ENCODE measurements at regions not wholly inside any gene's neighbourhood (a gene's known extent, or its start where the extent isn't known, plus 50 kb on each side); places are given as distances from the start of the nearest gene placed in this dataset.
"Not testable (repeated sequence)": the region's sequence is repeated elsewhere in the genome, so short reads cannot be mapped to it uniquely, and the experiment has no call there.

DNA sequence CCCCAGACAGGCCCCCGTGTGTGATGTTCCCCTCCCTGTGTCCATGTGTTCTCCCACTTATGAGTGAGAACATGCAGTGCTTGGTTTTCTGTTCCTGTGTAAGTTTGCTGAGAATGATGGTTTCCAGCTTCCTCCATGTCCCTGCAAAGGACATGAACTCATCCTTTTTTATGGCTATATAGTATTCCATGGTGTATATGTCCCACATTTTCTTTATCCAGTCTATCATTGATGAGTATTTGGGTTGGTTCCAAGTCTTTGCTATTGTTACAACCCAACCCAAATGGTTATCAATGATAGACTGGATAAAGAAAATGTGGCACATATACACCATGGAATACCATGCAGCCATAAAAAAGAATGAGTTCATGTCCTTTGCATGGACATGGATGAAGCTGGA lies 184.5 kb downstream of the PDCD6IP start:
- H3K27ac ChIP-seq (ENCODE audit: control insufficient read depth, insufficient read depth); POLR2A ChIA-PET; ATAC-seq; H3K9ac ChIP-seq (ENCODE audit: control insufficient read depth, insufficient read depth, low read length); RAD21 ChIA-PET (ENCODE audit: unreplicated experiment); H3K9me3 ChIP-seq (replicated peaks; ENCODE audit: control insufficient read depth, insufficient read depth, low read length); FAIRE-seq; SMC1A ChIA-PET (ENCODE audit: uncharacterized antibody, unreplicated experiment); H3K4me1 ChIP-seq (ENCODE audit: control insufficient read depth, insufficient read depth, low read length); H3K79me2 ChIP-seq (ENCODE audit: control insufficient read depth, insufficient read depth, low read length); H3K27me3 ChIP-seq (replicated peaks in 1 of 2; ENCODE audit: control insufficient read depth in 2 of 2, insufficient read depth in 2 of 2, low read length in 1 of 2); CTCF ChIA-PET; H3K4me2 ChIP-seq (ENCODE audit: control insufficient read depth, insufficient read depth); H3K36me3 ChIP-seq (ENCODE audit: control insufficient read depth in 2 of 2, insufficient read depth in 2 of 2, low read length in 1 of 2); intact Hi-C loops (cut with micrococcal nuclease; ENCODE audit: unreplicated experiment); H2AFZ ChIP-seq (ENCODE audit: control insufficient read depth, low read depth, low read length); H3K4me3 ChIP-seq; DNase-seq (ENCODE audit: low read depth, low spot score); H4K20me1 ChIP-seq (ENCODE audit: control insufficient read depth, insufficient read depth); BruUV-seq (replicated peaks): not testable (repeated sequence)
- in situ Hi-C loops (cut with MboI): loop anchor here (25.0 kb wide), 1 partner anchor 704 kb away; no protein-coding TSS in a partner anchor
- no CpG with 5 or more reads among the region's 1 CpG for WGBS (ENCODE audit: insufficient coverage, insufficient replicate concordance, low lambda C conversion rate, missing lambda C conversion rate)

DNA sequence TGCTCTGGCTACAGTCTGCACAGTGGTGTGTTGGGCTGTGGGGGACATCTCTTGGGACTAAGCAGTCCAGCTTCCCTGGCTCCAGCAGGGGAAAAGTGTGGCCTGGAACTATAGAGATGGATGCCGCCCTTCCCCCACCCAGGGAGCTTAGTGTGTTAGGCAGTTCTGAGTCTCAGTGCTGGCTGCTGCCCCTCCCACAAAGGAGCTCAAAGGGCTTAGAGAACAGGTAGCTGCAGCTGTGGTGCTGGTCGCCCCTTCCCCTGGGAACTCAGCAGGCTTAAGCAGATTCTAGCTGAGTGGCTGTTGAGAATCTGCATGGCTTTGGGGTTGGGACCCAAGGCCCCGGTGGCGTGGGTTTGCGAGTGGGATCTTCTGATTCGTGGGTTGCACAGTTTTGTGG lies 190.8 kb downstream of the PDCD6IP start:
- H3K27me3 ChIP-seq (replicated peaks in 1 of 2; ENCODE audit: control insufficient read depth in 2 of 2, insufficient read depth in 2 of 2, low read length in 1 of 2): no peaks in the 10 kb centered on the region
- H3K4me2 ChIP-seq (ENCODE audit: control insufficient read depth, insufficient read depth): no peak overlapping the region
- no peak for ATAC-seq
- ChIA-PET POLR2A (no interaction called here), SMC1A (ENCODE audit: uncharacterized antibody, unreplicated experiment) (no interaction called here), CTCF (no interaction called here), RAD21 (ENCODE audit: unreplicated experiment) (no interaction called here)
- H2AFZ ChIP-seq (ENCODE audit: control insufficient read depth, low read depth, low read length): no peak overlapping the region
- no peak for DNase-seq (ENCODE audit: low read depth, low spot score)
- no peaks in the 10 kb centered on the region for H3K4me1 ChIP-seq (ENCODE audit: control insufficient read depth, insufficient read depth, low read length)
- H3K79me2 ChIP-seq (ENCODE audit: control insufficient read depth, insufficient read depth, low read length): no peaks in the 10 kb centered on the region
- BruUV-seq (replicated peaks): no TSS peak
- H3K4me3 ChIP-seq: no peak overlapping the region
- no peaks in the 10 kb centered on the region; the same call in 2 of the 3 replicates for H3K9me3 ChIP-seq (replicated peaks; ENCODE audit: control insufficient read depth, insufficient read depth, low read length)
- FAIRE-seq: no peak
- 0% methylated on average over 2 of the region's 6 CpGs for WGBS (ENCODE audit: insufficient coverage, insufficient replicate concordance, low lambda C conversion rate, missing lambda C conversion rate)
- in situ Hi-C loops (cut with MboI): loop anchor here (25.0 kb wide), 1 partner anchor 698 kb away; no protein-coding TSS in a partner anchor
- no peaks in the 10 kb centered on the region for H4K20me1 ChIP-seq (ENCODE audit: control insufficient read depth, insufficient read depth)
- H3K36me3 ChIP-seq (ENCODE audit: control insufficient read depth in 2 of 2, insufficient read depth in 2 of 2, low read length in 1 of 2): no peaks in the 10 kb centered on the region
- intact Hi-C loops (cut with micrococcal nuclease; ENCODE audit: unreplicated experiment): no loop called here
- no peak overlapping the region for H3K9ac ChIP-seq (ENCODE audit: control insufficient read depth, insufficient read depth, low read length)
- H3K27ac ChIP-seq (ENCODE audit: control insufficient read depth, insufficient read depth): no peak overlapping the region
- TF ChIP-seq ZNF274 (IDR thresholded peaks at IDR 0.05; ENCODE audit: insufficient read depth, insufficient read length) (no peak), ESRRA (IDR thresholded peaks at IDR 0.05; ENCODE audit: low read length) (no peak), MYB (IDR thresholded peaks at IDR 0.05; ENCODE audit: borderline replicate concordance, low read depth, low read length) (no peak), SMC3 (IDR thresholded peaks at IDR 0.05; ENCODE audit: borderline replicate concordance, low read length) (no peak), MTA3 (IDR thresholded peaks at IDR 0.05; ENCODE audit: borderline replicate concordance, low read length) (no peak), JUND (IDR thresholded peaks at IDR 0.05; ENCODE audit: low read depth, low read length) (no peak), RAD51 (IDR thresholded peaks at IDR 0.05) (no peak), BMI1 (IDR thresholded peaks at IDR 0.05; ENCODE audit: borderline replicate concordance) (no peak), BCL11A (IDR thresholded peaks at IDR 0.05; ENCODE audit: low read depth, low read length) (no peak), HDGF (IDR thresholded peaks at IDR 0.05) (no peak), TCF7 (IDR thresholded peaks at IDR 0.05; ENCODE audit: borderline replicate concordance) (no peak), SIX5 (IDR thresholded peaks at IDR 0.05; ENCODE audit: low read depth, low read length, severe bottlenecking) (no peak), NR2C1 (IDR thresholded peaks at IDR 0.05) (no peak)
- TF ChIP-seq, protein P1, sequence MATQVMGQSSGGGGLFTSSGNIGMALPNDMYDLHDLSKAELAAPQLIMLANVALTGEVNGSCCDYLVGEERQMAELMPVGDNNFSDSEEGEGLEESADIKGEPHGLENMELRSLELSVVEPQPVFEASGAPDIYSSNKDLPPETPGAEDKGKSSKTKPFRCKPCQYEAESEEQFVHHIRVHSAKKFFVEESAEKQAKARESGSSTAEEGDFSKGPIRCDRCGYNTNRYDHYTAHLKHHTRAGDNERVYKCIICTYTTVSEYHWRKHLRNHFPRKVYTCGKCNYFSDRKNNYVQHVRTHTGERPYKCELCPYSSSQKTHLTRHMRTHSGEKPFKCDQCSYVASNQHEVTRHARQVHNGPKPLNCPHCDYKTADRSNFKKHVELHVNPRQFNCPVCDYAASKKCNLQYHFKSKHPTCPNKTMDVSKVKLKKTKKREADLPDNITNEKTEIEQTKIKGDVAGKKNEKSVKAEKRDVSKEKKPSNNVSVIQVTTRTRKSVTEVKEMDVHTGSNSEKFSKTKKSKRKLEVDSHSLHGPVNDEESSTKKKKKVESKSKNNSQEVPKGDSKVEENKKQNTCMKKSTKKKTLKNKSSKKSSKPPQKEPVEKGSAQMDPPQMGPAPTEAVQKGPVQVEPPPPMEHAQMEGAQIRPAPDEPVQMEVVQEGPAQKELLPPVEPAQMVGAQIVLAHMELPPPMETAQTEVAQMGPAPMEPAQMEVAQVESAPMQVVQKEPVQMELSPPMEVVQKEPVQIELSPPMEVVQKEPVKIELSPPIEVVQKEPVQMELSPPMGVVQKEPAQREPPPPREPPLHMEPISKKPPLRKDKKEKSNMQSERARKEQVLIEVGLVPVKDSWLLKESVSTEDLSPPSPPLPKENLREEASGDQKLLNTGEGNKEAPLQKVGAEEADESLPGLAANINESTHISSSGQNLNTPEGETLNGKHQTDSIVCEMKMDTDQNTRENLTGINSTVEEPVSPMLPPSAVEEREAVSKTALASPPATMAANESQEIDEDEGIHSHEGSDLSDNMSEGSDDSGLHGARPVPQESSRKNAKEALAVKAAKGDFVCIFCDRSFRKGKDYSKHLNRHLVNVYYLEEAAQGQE (IDR thresholded peaks at IDR 0.05; ENCODE audit: low read depth, low read length): no peak
- TF ChIP-seq, protein P2, sequence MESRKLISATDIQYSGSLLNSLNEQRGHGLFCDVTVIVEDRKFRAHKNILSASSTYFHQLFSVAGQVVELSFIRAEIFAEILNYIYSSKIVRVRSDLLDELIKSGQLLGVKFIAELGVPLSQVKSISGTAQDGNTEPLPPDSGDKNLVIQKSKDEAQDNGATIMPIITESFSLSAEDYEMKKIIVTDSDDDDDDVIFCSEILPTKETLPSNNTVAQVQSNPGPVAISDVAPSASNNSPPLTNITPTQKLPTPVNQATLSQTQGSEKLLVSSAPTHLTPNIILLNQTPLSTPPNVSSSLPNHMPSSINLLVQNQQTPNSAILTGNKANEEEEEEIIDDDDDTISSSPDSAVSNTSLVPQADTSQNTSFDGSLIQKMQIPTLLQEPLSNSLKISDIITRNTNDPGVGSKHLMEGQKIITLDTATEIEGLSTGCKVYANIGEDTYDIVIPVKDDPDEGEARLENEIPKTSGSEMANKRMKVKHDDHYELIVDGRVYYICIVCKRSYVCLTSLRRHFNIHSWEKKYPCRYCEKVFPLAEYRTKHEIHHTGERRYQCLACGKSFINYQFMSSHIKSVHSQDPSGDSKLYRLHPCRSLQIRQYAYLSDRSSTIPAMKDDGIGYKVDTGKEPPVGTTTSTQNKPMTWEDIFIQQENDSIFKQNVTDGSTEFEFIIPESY (IDR thresholded peaks at IDR 0.05): no peak
